Activated T-cell treated with anti-CD3 and anti-CD28 coated beads for 24 hours (primary cell): ENCODE measurements at regions not wholly inside any gene's neighbourhood (a gene's known extent, or its start where the extent isn't known, plus 50 kb on each side); places are given as distances from the start of the nearest gene placed in this dataset.

ENCODE experiments used
- DNase-seq: peaks from one replicate; pipeline ENCODE4 v3.0.0-alpha.2; 2020; ENCODE audit warnings: low read depth

- no peak for DNase-seq
These were observed 712.8 kb downstream of the CDH8 start for GRCh38 chr16:61323456-61323855.

GRCh38 chr16:61320791-61321190 lies 715.4 kb downstream of the CDH8 start:
- no peak for DNase-seq

GRCh38 chr16:61313931-61314330 lies 722.3 kb downstream of the CDH8 start:
- no peak for DNase-seq

DNA sequence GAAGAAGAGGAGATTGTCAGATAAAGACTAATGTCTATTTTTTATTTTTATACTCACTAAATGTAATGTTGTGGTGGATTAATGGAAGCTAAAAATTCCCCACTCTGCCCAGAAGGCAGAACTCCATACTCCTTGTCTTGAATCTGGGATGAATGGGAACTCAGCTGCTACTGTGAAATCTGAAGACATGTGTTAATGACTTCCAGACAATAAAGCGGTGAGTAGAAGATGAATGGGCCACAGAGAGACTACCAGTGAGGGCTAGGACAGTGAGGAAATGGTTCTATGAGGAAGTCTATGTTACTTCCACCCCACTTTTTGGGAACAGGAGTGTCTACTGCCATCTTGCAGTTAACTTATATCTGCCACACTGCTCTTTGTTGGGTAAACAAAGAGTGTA lies 726.9 kb downstream of the CDH8 start:
- DNase-seq = no peak

GRCh38 chr16:61306204-61306603 lies 730.0 kb downstream of the CDH8 start:
- no peak for DNase-seq

DNA sequence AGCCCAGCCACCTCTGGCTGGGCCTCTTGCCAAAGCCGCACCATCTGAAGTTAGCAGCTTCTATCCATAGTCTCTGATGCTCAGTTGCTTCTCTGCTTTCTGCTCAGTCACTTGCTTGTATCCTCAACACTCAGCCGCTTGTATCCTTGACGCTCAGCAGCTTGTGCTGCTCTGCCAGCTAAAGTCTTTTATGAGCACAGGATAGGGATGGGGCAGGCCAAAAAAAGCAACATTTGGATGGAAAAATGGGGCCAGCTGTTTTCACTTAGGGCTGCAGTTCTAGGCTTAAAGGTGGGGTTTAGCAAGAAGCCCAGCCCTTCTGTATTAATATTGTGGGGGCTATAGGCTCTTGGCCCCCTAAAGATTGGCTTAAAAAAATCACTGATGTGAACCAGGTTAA lies 739.4 kb downstream of the CDH8 start:
- DNase-seq = no peak

- DNase-seq = no peak
These were observed 739.9 kb downstream of the CDH8 start for GRCh38 chr16:61296305-61296704.

DNA sequence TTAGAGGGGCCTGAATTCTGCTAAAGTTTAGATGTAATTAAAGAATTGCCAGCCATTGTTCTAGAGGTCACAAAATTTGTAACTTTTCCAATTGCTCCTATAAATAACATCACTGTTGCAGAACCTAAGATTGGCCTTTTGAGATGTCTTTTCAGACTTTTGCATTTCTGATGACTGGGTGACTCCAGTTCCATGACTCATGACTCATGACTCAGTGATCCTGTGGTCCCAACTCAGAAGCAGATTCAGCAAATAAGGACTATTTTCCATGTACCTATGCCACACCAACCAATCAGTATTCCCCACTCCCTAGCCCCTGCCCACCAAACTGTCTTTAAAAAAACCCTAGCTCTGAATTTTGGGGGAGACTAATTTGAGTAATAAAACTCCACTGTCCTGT lies 740.9 kb downstream of the CDH8 start:
- DNase-seq = no peak

- no peak for DNase-seq
These were observed 747.1 kb downstream of the CDH8 start for GRCh38 chr16:61289141-61289540.

DNA sequence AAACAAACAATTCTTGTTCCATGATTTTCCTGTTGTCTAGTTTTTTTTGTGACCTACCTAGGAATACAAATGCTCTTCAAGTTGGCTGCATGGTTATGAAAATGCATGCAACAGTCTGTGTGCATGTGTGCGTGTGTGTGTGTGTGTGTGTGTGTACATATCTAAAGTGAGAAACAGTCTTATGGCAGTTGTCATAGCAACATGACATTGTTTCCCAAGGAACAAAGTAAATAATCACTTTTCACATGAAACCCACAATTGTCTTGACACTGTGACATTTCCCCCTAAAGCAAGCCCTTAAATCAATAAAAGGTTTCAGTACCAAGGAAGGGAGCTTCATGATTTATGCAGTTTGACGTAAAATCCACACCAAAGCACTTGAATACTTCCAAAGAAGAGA lies 758.4 kb downstream of the CDH8 start:
- no peak for DNase-seq

DNA sequence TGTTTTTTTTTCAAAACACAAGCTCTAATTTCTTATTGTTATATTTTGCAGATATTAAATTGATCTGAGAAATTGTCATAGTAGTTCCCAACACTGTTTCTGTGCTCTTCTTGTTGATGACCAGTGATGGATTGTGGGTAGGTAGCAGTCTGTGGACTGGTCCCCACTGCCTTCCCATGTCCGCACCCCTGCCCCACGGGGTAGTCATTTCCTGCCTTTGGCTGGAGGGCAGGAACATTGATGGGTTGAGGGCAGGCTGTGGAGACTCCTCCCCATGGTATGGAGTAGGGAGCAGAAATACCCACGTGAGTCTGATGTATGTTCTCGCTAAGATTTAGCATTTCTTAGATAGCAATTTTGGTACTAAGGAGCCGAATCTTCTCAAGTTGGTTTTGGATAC lies 762.0 kb downstream of the CDH8 start:
- no peak for DNase-seq

DNA sequence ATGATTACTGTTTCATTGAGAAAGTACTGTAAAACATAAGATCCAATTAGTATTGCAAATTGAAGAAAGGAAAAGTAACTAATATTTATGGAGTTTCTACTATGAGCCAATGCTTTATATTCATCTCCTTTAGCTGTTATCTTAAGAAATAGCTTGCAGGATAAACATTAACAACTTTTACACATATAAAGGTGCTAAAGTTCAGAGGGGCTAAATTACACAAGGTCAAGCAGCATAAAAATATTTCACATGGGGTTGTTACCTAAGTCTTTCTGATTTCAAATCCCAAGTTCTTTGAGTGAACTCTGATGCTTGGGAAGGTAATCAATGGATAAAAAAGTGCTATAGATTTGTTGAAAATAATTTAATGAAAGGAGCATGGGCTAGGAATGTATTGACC lies 765.5 kb downstream of the CDH8 start:
- no peak for DNase-seq

DNA sequence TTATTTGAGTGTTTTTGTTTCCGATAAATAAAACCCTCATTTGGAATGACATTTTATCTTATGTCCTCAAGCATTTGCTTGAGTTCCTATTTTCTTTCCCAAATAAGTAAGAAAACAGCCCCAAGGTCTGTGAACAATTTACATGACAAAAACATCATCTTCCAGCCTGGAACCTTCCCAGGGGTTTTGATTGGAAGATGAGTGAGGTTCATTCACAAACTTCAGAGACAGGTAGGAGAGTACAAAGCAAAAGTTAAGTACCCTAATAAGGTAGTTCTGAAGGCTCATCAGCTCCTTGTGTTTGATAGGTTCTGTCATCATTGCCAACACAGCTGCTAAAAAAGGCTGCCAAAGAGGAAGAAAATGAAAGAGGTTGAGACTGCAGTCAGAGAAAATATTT lies 772.8 kb downstream of the CDH8 start:
- DNase-seq = no peak

- no peak for DNase-seq
These were observed 774.9 kb downstream of the CDH8 start for GRCh38 chr16:61261315-61261714.

DNA sequence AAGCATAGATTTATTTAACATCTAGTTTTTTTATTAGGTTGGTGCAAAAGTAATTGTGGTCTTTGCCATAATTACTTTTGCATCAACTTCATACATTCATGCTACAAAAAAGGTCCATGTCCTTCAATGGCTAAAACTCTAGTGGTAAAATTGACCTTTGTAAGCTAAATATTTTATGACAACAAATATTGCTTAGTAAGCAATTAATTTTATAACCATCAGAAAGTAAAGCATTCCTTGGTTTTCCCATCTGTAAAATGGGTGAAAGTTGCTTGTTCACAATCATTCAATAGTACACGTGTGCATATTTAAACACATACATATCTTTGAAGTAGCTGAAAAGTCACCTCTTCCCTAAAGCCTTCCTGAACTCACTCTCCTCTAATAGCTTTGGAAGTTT lies 789.6 kb downstream of the CDH8 start:
- no peak for DNase-seq

- DNase-seq = no peak
These were observed 792.3 kb downstream of the CDH8 start for GRCh38 chr16:61243954-61244353.

DNA sequence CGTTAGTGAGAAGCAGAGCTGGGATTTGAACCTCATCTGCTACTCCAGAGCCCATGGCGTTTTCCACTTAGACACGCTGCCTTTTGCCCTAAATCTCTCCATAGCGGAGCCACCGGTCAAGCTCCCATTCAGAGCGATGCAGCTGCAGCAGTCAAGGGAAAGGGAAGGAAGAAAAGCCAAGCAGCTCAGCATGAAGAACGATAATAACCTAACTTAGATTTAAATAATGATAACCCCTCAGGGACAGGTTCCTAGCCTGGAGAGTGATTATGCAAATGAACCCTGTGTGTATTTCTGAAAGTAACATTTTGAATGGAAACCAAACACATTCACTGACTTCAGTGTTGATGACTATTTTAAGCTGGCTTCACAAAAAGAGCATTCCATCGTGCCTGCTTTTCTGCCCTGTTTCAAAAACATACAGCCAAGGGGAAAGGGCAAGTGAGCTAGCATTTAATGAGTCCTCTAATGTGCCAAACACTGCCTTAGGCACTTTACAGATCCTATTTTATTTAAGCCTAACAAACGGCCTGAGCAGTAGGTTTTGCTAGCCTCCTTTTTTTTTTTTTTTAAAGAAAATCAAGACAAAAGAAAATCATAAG lies 798.3 kb downstream of the CDH8 start:
- no peak for DNase-seq

GRCh38 chr16:61233713-61234112 lies 802.5 kb downstream of the CDH8 start:
- DNase-seq = no peak

DNA sequence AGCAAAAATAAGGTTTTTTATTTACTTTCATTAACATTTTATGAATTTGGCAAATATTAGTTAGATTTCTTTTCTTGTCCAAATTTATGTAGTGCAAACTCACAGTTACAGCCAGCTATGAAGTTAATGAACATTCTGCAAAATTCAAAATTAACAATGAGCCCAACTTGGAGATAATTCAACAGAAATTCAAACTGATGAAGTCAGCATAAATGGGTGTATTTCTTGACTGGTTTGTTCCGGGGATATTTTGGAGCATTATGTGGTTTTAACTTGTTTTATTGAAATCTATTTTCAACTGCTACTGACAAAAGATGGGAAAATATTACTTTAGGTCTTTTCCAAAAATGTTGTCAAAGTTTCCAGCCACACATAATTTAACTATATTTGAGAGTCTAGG lies 807.9 kb downstream of the CDH8 start:
- DNase-seq = no peak

GRCh38 chr16:61215605-61216004 lies 820.6 kb downstream of the CDH8 start:
- no peak for DNase-seq

- no peak for DNase-seq
These were observed 821.5 kb downstream of the CDH8 start for GRCh38 chr16:61214780-61215179.

DNA sequence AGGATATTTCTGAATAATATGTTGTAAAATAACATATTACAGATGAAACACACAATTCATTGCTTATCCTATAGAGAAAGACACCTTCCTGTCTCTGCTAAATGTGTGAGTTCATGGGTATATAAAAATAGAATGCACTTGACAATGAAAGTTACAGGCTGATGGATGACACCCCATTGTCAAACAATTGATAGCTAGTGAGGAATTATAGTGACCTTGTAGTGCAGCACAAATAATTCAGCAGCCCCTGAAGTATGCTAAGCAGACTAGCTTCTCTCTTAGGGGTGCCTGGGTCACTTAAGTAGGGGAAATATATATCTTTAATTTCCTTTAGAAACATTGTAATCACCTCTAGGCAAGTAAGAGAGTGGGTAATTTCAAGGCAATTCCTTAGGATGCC lies 826.2 kb downstream of the CDH8 start:
- no peak for DNase-seq

- no peak for DNase-seq
These were observed 841.2 kb downstream of the CDH8 start for GRCh38 chr16:61195006-61195405.

- DNase-seq = no peak
These were observed 841.7 kb downstream of the CDH8 start for GRCh38 chr16:61194573-61194972.

GRCh38 chr16:61182391-61182790 lies 853.8 kb downstream of the CDH8 start:
- no peak for DNase-seq
